ENCODE measurements at regions not wholly inside any gene's neighbourhood (a gene's known extent, or its start where the extent isn't known, plus 50 kb on each side); places are given as distances from the start of the nearest gene placed in this dataset.

DNA sequence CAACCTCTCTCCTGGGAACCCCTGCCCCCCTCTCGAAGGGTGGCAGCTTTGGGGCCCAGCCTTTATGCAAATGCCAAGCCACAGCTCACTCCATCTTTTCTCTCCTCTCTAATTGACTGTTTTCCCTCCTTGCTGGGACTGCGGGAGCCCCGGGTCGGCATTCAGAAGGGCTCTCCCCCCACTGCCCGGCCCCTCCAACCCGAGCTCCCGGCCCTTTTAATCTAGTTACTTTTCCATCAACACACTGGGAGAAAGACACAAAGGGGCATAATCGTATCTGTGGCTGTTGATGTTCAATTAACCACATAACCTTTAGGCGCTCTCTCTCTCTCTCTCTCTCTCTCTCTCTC lies 95.4 kb downstream of the INHBB start:
- H3K4me3 ChIP-seq, result no peak overlapping the region
- peaks cover 20% of the 10 kb centered on the region for H3K4me1 ChIP-seq (ENCODE audit: insufficient read depth)
- H3K79me2 ChIP-seq (replicated peaks; ENCODE audit: insufficient read depth), result no peaks in the 10 kb centered on the region
- no peak overlapping the region for H2AFZ ChIP-seq
- peaks cover 6% of the 10 kb centered on the region for H3F3A ChIP-seq (replicated peaks; ENCODE audit: low read depth)
- H3K36me3 ChIP-seq (ENCODE audit: insufficient read depth), result no peaks in the 10 kb centered on the region
- peaks cover 52% of the 10 kb centered on the region for H3K27me3 ChIP-seq (ENCODE audit: insufficient read depth)
- H3K4me2 ChIP-seq, result peak overlapping the region; percentile 98; the same call in 1 of the 2 replicates
- Mint-ChIP-seq H3K27ac (no peak overlapping the region), H3K4me1 (peaks cover 24% of the 10 kb centered on the region), H3K9me3 (no peaks in the 10 kb centered on the region), H3K36me3 (ENCODE audit: low read depth) (no peaks in the 10 kb centered on the region), H3K4me3 (peak overlapping the region; percentile 83; the same call in 2 of the 3 replicates), H3K27me3 (ENCODE audit: insufficient read depth, low read depth, poor library complexity) (peaks cover 66% of the 10 kb centered on the region)
- DNase-seq (ENCODE audit: low spot score), result no peak
- H3K27ac ChIP-seq (ENCODE audit: low read depth), result no peak overlapping the region
- TF ChIP-seq STAT1 (IDR thresholded peaks at IDR 0.05; ENCODE audit: unreplicated experiment), result no peak
- TF ChIP-seq ZNF331 (CRISPR knock-in tag; IDR thresholded peaks at IDR 0.05; ENCODE audit: low read depth), result no peak
- no peak for TF ChIP-seq EZH2 (IDR thresholded peaks at IDR 0.05; ENCODE audit: low read depth, unreplicated experiment)
- ATAC-seq, result no peak
- no peaks in the 10 kb centered on the region for H3K9me2 ChIP-seq (ENCODE audit: insufficient read depth)
- no peaks in the 10 kb centered on the region for H4K20me1 ChIP-seq (replicated peaks; ENCODE audit: insufficient read depth)

DNA sequence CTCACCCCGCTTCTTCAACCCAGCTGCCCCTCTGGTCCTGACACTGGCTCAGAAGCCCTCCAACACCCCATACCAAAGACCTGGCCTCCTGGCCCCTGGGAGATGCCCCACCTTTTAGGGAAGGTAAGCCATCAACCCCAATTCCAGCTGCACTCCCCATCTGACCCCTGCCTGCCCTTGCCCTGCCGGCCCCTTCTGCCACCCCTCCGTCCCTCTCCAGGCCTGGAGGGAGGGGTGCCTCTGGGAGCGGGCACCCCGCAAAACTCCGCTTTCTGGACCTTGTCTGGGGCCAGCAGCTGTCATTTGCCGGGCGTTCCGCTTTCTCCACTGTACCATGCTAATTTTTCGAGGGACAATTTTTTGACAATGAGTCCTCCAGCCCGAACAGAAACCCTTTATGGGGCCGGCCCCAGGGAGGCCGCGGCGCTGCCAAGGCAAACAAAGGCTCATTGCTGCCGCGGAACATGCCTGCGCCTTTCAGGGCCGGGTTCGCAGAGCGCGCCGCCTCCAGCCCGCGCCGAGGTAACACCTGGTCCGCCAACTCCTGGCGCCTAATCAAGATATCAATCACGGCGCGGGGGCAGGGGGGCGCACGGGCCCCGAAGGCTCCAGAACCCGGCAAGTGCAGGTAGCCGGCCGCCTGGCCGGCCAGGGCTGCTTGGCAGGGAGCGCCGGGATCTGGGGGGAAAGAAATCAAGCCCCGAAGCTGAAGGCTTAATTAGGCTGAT lies 96.0 kb downstream of the INHBB start:
- no peaks in the 10 kb centered on the region for H3K36me3 ChIP-seq (ENCODE audit: insufficient read depth)
- H3K4me3 ChIP-seq, result peak overlapping the region; percentile 81
- Mint-ChIP-seq H3K4me3 (peak overlapping the region; percentile 83), H3K36me3 (ENCODE audit: low read depth) (no peaks in the 10 kb centered on the region), H3K27ac (no peak overlapping the region), H3K27me3 (ENCODE audit: insufficient read depth, low read depth, poor library complexity) (peaks cover 65% of the 10 kb centered on the region), H3K9me3 (no peaks in the 10 kb centered on the region), H3K4me1 (peaks cover 20% of the 10 kb centered on the region)
- no peaks in the 10 kb centered on the region for H3K79me2 ChIP-seq (replicated peaks; ENCODE audit: insufficient read depth)
- DNase-seq (ENCODE audit: low spot score), result peak; percentile 78
- H4K20me1 ChIP-seq (replicated peaks; ENCODE audit: insufficient read depth), result no peaks in the 10 kb centered on the region
- TF ChIP-seq CREB1 (CRISPR knock-in tag; IDR thresholded peaks at IDR 0.05; ENCODE audit: low read depth), result no peak
- TF ChIP-seq JUNB (IDR thresholded peaks at IDR 0.05; ENCODE audit: unreplicated experiment), result no peak
- TF ChIP-seq, protein P1, sequence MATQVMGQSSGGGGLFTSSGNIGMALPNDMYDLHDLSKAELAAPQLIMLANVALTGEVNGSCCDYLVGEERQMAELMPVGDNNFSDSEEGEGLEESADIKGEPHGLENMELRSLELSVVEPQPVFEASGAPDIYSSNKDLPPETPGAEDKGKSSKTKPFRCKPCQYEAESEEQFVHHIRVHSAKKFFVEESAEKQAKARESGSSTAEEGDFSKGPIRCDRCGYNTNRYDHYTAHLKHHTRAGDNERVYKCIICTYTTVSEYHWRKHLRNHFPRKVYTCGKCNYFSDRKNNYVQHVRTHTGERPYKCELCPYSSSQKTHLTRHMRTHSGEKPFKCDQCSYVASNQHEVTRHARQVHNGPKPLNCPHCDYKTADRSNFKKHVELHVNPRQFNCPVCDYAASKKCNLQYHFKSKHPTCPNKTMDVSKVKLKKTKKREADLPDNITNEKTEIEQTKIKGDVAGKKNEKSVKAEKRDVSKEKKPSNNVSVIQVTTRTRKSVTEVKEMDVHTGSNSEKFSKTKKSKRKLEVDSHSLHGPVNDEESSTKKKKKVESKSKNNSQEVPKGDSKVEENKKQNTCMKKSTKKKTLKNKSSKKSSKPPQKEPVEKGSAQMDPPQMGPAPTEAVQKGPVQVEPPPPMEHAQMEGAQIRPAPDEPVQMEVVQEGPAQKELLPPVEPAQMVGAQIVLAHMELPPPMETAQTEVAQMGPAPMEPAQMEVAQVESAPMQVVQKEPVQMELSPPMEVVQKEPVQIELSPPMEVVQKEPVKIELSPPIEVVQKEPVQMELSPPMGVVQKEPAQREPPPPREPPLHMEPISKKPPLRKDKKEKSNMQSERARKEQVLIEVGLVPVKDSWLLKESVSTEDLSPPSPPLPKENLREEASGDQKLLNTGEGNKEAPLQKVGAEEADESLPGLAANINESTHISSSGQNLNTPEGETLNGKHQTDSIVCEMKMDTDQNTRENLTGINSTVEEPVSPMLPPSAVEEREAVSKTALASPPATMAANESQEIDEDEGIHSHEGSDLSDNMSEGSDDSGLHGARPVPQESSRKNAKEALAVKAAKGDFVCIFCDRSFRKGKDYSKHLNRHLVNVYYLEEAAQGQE (IDR thresholded peaks at IDR 0.05; ENCODE audit: unreplicated experiment), result no peak
- TF ChIP-seq, protein P2, sequence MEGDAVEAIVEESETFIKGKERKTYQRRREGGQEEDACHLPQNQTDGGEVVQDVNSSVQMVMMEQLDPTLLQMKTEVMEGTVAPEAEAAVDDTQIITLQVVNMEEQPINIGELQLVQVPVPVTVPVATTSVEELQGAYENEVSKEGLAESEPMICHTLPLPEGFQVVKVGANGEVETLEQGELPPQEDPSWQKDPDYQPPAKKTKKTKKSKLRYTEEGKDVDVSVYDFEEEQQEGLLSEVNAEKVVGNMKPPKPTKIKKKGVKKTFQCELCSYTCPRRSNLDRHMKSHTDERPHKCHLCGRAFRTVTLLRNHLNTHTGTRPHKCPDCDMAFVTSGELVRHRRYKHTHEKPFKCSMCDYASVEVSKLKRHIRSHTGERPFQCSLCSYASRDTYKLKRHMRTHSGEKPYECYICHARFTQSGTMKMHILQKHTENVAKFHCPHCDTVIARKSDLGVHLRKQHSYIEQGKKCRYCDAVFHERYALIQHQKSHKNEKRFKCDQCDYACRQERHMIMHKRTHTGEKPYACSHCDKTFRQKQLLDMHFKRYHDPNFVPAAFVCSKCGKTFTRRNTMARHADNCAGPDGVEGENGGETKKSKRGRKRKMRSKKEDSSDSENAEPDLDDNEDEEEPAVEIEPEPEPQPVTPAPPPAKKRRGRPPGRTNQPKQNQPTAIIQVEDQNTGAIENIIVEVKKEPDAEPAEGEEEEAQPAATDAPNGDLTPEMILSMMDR (conservative IDR thresholded peaks at IDR 0.05; ENCODE audit: low read depth in 2 of 2), result peak in 1 of 2 experiments; percentile 10; a peak in 1 of 4 replicates
- peak; percentile 83 for TF ChIP-seq EZH2 (IDR thresholded peaks at IDR 0.05; ENCODE audit: low read depth, unreplicated experiment)
- no peak for TF ChIP-seq ZNF331 (CRISPR knock-in tag; IDR thresholded peaks at IDR 0.05; ENCODE audit: low read depth)
- TF ChIP-seq POLR2AphosphoS5 (IDR thresholded peaks at IDR 0.05; ENCODE audit: low read depth), result no peak
- TF ChIP-seq, protein P3, sequence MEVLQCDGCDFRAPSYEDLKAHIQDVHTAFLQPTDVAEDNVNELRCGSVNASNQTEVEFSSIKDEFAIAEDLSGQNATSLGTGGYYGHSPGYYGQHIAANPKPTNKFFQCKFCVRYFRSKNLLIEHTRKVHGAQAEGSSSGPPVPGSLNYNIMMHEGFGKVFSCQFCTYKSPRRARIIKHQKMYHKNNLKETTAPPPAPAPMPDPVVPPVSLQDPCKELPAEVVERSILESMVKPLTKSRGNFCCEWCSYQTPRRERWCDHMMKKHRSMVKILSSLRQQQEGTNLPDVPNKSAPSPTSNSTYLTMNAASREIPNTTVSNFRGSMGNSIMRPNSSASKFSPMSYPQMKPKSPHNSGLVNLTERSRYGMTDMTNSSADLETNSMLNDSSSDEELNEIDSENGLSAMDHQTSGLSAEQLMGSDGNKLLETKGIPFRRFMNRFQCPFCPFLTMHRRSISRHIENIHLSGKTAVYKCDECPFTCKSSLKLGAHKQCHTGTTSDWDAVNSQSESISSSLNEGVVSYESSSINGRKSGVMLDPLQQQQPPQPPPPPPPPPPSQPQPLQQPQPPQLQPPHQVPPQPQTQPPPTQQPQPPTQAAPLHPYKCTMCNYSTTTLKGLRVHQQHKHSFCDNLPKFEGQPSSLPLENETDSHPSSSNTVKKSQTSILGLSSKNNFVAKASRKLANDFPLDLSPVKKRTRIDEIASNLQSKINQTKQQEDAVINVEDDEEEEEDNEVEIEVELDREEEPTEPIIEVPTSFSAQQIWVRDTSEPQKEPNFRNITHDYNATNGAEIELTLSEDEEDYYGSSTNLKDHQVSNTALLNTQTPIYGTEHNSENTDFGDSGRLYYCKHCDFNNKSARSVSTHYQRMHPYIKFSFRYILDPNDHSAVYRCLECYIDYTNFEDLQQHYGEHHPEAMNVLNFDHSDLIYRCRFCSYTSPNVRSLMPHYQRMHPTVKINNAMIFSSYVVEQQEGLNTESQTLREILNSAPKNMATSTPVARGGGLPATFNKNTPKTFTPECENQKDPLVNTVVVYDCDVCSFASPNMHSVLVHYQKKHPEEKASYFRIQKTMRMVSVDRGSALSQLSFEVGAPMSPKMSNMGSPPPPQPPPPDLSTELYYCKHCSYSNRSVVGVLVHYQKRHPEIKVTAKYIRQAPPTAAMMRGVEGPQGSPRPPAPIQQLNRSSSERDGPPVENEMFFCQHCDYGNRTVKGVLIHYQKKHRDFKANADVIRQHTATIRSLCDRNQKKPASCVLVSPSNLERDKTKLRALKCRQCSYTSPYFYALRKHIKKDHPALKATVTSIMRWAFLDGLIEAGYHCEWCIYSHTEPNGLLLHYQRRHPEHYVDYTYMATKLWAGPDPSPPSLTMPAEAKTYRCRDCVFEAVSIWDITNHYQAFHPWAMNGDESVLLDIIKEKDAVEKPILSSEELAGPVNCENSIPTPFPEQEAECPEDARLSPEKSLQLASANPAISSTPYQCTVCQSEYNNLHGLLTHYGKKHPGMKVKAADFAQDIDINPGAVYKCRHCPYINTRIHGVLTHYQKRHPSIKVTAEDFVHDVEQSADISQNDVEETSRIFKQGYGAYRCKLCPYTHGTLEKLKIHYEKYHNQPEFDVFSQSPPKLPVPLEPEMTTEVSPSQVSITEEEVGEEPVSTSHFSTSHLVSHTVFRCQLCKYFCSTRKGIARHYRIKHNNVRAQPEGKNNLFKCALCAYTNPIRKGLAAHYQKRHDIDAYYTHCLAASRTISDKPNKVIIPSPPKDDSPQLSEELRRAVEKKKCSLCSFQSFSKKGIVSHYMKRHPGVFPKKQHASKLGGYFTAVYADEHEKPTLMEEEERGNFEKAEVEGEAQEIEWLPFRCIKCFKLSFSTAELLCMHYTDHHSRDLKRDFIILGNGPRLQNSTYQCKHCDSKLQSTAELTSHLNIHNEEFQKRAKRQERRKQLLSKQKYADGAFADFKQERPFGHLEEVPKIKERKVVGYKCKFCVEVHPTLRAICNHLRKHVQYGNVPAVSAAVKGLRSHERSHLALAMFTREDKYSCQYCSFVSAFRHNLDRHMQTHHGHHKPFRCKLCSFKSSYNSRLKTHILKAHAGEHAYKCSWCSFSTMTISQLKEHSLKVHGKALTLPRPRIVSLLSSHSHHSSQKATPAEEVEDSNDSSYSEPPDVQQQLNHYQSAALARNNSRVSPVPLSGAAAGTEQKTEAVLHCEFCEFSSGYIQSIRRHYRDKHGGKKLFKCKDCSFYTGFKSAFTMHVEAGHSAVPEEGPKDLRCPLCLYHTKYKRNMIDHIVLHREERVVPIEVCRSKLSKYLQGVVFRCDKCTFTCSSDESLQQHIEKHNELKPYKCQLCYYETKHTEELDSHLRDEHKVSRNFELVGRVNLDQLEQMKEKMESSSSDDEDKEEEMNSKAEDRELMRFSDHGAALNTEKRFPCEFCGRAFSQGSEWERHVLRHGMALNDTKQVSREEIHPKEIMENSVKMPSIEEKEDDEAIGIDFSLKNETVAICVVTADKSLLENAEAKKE (CRISPR knock-in tag; IDR thresholded peaks at IDR 0.05), result no peak
- peak overlapping the region; percentile 98 for H3K4me2 ChIP-seq
- peak overlapping the region; percentile 97 for H2AFZ ChIP-seq
- peaks cover 16% of the 10 kb centered on the region for H3K4me1 ChIP-seq (ENCODE audit: insufficient read depth)
- peak; percentile 57 for ATAC-seq
- H3K27me3 ChIP-seq (ENCODE audit: insufficient read depth), result peaks cover 52% of the 10 kb centered on the region
- no peaks in the 10 kb centered on the region for H3K9me2 ChIP-seq (ENCODE audit: insufficient read depth)
- H3K27ac ChIP-seq (ENCODE audit: low read depth), result no peak overlapping the region
- H3F3A ChIP-seq (replicated peaks; ENCODE audit: low read depth), result peaks cover 4% of the 10 kb centered on the region
